ENCODE measurements at regions not wholly inside any gene's neighbourhood (a gene's known extent, or its start where the extent isn't known, plus 50 kb on each side); places are given as distances from the start of the nearest gene placed in this dataset.

DNA sequence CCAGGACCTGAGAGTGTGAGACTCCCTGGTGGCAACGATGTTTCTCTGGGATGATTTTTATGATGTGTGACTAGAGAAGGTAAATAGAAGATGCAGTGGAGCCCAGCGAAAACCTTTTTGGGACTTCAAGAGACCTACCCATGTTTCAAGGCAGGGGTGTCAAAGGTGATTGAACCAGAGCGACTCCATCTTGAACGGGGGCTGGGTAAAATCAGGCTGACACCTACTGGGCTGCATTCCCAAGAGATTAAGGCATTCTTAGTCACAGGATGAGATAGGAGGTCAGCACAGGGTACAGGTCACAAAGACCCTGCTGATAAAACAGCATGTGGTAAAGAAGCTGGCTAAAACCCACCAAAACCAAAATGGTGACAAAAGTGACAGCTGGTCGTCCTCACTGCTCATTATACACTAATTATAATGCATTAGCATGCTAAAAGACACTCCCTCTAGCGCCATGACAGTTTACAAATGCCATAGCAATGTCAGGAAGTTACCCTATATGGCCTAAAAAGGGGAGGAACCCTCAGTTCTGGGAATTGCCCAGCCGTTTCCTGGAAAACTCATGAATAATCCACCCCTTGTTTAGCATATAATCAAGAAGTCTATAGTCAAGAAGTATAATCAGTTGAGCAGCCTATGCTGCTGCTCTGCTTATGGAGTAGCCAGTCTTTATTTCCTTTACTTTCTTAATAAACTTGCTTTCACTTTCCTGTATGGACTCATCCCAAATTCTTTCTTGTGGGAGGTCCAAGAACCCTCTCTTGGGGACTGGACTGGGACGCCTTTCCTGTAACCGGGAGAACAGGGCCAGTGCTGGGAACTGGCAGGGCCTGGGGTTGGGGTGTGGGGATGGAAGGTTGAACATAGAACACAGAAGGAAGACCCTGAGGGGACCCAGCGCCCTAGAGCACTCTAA, 526.4 kb downstream of the QKI start:
- DNase-seq: peak in 5 of 56 donors; percentile 3 to 41 (median 13)

DNA sequence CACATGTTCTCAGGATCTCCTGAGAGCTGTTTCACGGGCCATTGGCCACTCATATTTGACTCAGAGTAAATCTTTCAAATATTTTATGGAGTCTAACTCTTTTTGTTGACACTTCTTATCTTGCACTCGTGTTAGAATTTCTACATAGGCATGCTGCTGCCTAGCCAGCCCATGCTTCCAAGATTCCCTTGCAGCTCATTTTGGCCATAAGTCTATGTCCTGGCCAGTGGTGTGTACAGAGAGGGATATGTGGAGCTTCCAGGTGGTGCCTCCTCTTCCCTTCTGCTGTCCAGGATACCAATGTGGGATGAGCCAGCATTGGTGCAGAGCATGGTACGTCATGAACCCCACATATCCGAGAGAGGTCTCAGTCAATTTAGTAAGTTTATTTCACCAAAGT, 522.6 kb downstream of the QKI start:
- no peak for DNase-seq

GRCh38 chr6:163935158-163935762, 520.7 kb downstream of the QKI start:
- no peak for DNase-seq

DNA sequence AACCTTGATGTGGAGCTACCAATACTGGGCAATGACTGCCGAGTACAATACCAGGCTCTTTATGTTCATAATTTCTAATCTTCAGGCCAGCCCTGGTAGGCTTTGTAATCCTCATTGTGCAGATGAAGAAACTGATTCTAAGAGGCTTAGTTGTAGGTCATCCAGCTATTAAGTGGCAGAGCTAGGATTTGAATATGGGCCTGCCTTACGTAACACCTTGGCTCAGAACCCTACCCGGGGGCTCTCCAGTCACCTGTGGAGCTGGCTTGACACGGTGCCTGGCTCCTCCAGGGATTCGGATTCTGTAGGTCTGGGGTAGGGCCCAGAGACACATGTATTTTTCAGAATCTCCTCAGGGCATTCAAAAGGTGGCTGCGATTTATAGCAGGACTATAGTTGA, 515.5 kb downstream of the QKI start:
- DNase-seq: no peak

DNA sequence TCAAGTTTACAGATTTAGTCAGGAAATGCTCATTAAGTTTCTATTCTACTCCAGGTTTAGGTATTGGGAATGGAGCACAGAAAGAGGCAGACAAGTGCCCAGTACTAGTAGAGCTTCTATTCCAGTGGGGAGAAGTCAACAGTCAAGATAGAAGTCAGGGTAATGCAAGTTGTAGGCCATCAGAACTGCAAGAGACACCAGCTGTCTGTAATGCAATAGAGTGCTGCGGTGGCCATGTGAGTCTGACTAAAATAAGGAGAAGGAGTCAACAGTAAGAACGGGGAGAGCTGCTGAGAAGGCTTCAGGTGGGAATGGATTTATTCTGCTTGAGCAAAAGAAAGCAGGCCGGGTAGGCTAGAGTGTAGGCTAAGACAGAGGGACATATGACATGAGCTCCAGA, 515.0 kb downstream of the QKI start:
- DNase-seq: no peak

DNA sequence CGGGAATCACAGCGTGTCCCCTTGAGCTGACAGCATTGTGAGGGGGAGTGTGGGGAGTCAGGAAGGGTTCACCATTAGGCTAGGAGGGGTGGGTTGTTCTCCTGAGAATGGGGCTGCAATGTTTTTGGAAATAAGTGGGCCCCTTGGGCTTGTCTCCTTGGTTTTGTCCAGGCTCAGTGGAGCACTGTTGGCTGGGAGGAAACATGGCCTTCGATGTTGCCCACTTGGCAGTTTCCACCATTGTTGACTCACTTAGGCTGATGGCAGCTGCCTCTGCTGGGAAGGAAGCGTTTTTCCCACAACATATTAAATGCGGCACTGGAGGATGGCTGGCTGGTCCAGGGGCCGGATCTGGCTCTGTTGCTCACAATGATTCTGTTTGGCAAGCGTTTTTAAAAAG, 512.1 kb downstream of the QKI start:
- peak in 41 of 56 donors; percentile 13 to 85 (median 47) for DNase-seq

DNA sequence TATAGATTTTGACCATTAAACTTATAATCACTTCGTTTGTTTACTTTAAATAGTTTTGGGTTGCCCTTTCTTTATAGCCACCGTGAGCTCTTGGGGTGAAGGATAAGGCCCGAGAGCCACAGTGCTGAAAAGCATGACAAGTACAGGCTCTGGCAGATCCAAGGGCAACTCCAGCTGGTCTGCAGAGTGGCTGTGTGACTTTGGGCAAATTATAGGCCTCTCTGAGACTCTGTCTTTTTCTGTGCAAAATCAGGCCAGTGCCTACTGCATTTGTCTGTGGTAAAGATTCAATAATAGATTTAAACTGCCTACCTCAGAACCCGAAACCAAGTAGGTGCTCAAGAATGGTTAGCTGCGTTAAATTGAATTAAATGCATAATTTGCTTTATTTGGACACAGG, 511.3 kb downstream of the QKI start:
- no peak for DNase-seq

DNA sequence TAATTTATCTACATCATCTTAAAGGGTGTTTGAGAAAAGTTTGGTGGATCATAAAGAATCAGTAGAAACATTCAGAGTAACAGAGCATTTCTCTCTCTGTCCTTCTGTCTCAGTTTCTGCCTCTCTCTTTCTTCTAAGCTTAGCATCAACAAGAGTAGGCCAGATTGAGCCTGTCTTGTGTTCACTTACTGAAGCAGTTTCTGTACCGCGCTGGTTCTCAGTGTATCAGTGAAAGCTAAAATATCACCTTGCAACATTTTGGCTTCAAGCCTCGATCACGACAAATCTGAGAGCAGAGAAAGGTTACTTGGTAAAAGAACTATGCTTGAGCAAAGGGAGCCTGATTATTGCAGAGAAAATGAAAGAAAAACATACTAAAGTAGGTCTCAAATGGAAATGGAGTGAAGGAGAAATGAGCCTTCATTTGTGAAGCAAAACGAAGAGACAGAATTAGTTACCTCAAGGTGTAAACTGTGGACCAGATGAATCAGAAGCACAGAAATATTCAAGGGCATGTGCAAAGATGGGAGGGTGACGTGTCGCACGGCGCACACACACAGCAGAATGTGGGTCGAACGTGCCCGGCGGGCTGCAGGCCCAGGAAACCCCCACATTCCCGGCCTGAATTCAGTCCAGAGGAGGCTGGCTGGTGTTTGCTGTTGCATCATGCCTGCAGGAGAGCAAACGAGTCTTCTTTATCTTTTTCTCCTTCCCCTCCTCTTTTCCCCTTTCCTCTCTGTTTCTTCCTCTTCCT, 509.3 kb downstream of the QKI start:
- DNase-seq: peak in 2 of 56 donors; percentile 5 to 20

DNA sequence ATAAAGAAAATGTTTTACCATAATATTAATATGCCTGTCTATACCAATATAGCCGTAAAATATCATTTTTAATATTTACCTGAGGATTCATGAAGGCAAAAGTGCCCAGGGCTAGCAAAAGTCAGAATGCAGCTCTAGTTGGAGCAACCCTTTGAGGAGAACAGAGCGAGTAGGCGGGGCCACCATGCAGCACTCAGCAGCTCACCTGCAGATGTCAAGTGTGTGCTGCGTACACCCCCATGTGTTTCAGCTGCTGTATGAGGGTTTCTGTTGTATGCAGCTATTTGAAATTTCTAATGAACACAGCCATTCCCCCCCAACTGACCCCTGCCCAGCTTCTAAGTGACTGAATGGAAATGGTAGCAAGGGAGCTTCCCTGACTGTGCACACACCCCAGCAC, 508.0 kb downstream of the QKI start:
- DNase-seq: peak in 5 of 56 donors; percentile 8 to 32 (median 13)

- no peak for DNase-seq
Observed at GRCh38 chr6:163919652-163920051, 505.1 kb downstream of the QKI start.

GRCh38 chr6:163916315-163917081, 502.0 kb downstream of the QKI start:
- DNase-seq: no peak

DNA sequence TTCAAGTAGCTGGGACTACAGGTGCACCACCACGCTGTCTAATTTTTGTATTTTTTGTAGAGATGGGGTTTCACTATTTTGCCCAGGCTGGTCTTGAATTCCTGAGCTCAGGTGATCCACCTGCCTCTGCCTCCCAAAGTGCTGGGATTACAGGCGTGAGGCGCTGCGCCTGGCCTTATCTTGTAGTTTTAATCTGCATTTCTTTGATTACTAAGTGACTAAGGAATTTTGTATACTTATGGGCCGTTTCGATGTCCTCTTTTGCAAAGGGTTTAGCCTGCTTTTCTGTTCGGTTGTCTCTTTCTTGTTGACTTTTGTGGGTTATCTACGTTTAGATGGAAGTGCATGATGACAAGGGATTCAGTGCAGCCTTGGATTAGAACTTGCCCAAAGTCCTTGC, 500.6 kb downstream of the QKI start:
- DNase-seq: no peak

DNA sequence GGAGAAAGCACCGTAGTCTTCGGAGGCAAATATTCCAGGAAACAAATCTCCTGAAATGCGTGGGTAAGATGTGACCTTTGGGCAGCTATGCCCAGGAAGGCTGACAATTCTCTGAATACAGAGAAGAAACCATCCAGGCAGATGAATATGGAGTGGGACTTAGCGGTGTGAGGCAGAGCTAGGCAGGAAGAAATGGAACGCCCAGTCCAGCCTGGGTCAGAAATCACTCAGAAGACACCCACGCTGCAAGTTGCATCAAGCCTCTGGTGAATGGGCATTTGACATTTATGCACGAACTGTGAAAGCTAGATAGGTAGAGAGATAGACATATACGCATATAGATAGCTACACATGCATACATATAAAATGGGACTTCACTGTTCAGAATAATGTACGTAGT, 498.5 kb downstream of the QKI start:
- no peak for DNase-seq

GRCh38 chr6:163906006-163906710, 491.6 kb downstream of the QKI start:
- DNase-seq: no peak

GRCh38 chr6:163904186-163904585, 489.7 kb downstream of the QKI start:
- DNase-seq: no peak

GRCh38 chr6:163903541-163903940, 489.0 kb downstream of the QKI start:
- no peak for DNase-seq

- DNase-seq: no peak
Observed at GRCh38 chr6:163902993-163903392, 488.5 kb downstream of the QKI start.

DNA sequence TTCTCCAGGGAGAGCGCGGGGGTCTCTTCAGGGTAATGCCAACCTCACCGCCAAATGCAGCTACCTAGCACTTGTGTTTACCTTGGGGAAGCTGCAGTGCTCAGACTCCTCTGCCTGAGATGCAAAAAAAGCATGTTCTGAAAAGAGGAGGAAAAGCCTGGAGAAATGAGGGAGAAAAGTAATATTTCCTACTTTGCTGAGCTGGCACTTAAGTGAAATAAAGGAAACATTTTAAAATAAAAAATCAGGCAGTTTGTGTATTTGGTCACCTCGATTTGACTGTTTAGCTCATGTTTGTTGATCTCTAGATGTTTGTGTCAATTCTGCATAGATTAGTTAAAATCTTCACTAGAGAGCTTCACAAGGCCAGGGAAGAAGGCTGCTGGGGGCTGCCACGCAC, 487.2 kb downstream of the QKI start:
- DNase-seq: no peak

GRCh38 chr6:163900570-163900969, 486.1 kb downstream of the QKI start:
- DNase-seq: no peak

DNA sequence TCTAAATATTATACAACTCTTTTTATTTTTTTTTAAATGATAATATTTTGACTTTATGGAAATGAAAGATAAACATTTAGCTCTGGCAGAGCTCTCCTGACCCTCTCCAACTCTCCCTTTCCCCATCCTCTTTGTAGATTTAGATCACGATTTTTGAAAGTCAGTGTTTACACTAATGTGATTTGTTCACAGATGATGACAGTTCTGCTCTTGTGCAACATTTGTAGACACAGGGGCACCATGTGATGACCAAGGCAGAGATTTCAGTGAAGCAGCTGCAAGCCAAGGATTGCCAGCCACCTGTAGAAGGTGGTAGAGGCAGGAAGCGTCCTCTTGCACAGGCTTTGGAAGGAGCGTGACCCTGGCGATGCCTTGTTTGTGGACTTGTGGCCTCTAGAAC, 483.2 kb downstream of the QKI start:
- DNase-seq: no peak

DNA sequence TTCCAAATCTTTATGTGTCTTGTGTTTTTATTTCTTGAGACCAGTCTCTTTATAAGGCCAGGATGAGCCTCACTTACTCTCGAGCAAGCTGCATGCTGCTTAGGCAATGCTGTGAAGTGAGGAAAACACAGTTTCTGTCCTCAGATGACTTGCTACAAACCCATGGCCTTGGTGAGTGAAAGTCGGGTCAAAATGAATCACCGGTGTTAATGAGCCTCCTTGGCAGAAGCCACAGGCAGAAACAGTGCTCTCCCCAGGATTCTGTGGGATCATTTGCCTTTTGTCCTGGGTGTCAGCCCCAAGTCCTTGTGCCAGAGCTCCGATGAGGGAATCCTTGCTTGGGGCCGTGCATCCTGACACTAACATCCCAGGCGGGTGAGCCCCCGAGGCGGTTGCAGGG, 482.5 kb downstream of the QKI start:
- DNase-seq: no peak

All from nucleus accumbens (tissue), 56 donors.